Muscle of leg (tissue), 3 donors: ENCODE measurements at regions not wholly inside any gene's neighbourhood (a gene's known extent, or its start where the extent isn't known, plus 50 kb on each side); places are given as distances from the start of the nearest gene placed in this dataset.

Source experiments
- DNase-seq: peaks from one replicate; pipeline ENCODE4 v3.0.0; 2013
- H3K27ac ChIP-seq: one replicate; pipeline ENCODE4 v1.5.1; 2013; ENCODE audit warnings: mild to moderate bottlenecking, low read length, control low read depth
- H3K27me3 ChIP-seq: one replicate; pipeline ENCODE4 v1.6.1; 2013; ENCODE audit warnings: low read length; ENCODE audit not compliant: control insufficient read depth, insufficient read depth
- H3K36me3 ChIP-seq: one replicate; pipeline ENCODE4 v1.6.1; 2013; ENCODE audit warnings: low read length; ENCODE audit not compliant: control insufficient read depth, insufficient read depth
- H3K4me1 ChIP-seq: one replicate; pipeline ENCODE4 v1.6.1; 2013; ENCODE audit warnings: low read length; ENCODE audit not compliant: control insufficient read depth, insufficient read depth
- H3K4me3 ChIP-seq: one replicate; pipeline ENCODE4 v1.5.1; 2013; ENCODE audit warnings: low read length, control low read depth
- H3K9me3 ChIP-seq: replicated peaks from 2 replicates; pipeline ENCODE4 v1.6.1; 2013; ENCODE audit warnings: low read depth, low read length; ENCODE audit not compliant: control insufficient read depth
- WGBS: methylation state at CpG from one replicate; pipeline ENCODE4 v1.1.5; 2013; ENCODE audit warnings: missing lambda C conversion rate; ENCODE audit not compliant: insufficient coverage; 5-methylcytosine and 5-hydroxymethylcytosine counted together

- no CpG with 5 or more reads among the region's 1 CpG for WGBS
- Histone ChIP-seq H3K27me3 (no peaks in the 10 kb centered on the region), H3K9me3 (peaks cover 11% of the 10 kb centered on the region), H3K4me1 (peaks cover 5% of the 10 kb centered on the region), H3K27ac (no peak overlapping the region), H3K36me3 (no peaks in the 10 kb centered on the region), H3K4me3 (no peak overlapping the region)
- no peak for DNase-seq
Measured at GRCh38 chrX:40284852-40285251, 187.1 kb upstream of the BCOR start.

DNA sequence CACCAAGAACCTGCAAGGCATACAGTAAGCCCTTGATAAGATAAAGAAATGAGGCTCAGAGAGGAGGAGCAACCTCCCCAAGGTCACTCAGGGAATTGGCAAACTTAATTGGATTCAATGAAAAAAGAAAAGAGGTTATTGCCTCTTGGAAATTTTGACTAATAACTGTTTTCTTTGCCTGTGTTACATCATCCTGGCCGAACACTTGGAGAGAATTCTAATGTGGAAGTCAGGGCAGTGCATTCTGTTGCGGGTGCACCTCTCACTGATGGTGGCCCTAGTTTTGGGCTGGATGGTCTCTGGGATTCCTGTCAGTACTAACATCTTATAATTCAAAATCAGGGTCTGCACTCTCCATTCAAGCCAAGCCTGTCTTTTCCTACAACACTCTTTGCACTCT, 186.2 kb upstream of the BCOR start:
- H3K4me3 ChIP-seq, result no peak overlapping the region
- peaks cover 5% of the 10 kb centered on the region for H3K4me1 ChIP-seq
- 75% methylated on average over 1 of the region's 2 CpGs for WGBS
- no peaks in the 10 kb centered on the region for H3K36me3 ChIP-seq
- H3K9me3 ChIP-seq, result peaks cover 6% of the 10 kb centered on the region
- peak overlapping the region; percentile 38 for H3K27ac ChIP-seq
- peak; percentile 60 for DNase-seq
- H3K27me3 ChIP-seq, result peaks cover 8% of the 10 kb centered on the region

DNA sequence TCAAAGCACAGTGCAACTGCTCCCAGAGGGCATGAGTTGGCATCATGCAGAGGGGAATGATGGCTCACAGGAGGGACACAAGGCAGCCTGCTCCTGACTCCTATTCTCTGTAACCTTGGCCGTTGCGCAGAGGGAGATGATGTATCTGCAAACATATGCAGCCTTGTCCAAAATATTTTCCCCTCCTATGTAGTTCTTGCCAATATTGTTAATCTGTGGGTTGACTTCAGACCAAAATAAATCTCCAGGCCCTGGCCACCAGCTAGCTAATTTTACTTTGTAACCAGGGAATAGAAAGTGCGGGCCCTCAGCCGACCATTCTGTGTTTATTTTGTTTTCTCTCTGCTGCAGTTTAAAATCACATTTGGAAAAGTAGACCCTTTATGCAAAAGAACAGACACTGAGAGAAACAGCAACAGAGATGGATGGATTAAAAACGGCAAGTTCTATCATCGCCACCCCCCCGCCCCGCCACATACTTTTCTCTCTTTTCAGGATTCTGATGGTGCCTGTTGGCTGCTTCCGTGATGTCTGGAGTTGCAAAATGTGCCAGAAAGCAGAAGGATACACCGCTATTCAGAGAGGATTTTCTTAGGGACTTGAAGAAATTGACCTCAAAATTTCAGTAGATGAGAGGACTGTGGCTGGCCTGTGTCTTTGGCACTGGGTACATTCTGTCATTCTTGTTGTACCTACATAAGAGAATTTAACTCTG, 185.3 kb upstream of the BCOR start:
- 45% methylated on average over 2 of the region's 10 CpGs for WGBS
- peaks cover 5% of the 10 kb centered on the region for H3K4me1 ChIP-seq
- no peak overlapping the region for H3K4me3 ChIP-seq
- peak overlapping the region; percentile 38 for H3K27ac ChIP-seq
- H3K27me3 ChIP-seq, result peaks cover 10% of the 10 kb centered on the region
- H3K9me3 ChIP-seq, result peaks cover 4% of the 10 kb centered on the region
- peak; percentile 79 for DNase-seq
- H3K36me3 ChIP-seq, result no peaks in the 10 kb centered on the region

DNA sequence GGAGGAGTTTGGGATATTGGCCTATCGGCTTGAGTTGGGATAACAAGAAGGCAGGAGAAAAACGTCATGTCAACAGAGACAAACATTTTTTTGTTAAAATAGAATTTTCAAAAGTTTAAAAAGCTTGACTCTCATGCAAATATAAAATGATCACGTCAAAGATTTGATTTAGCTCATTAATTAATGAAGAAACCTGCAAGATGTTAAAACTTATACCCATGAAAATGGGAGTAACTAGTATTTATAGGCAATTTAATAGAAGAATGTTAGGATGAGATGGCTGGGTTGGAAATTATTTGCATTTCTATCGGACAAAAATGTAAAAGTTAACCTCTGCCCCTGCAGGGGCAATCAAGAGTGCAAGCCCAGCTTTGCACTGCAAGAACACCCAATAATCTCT, 184.6 kb upstream of the BCOR start:
- Histone ChIP-seq H3K27me3 (peaks cover 12% of the 10 kb centered on the region), H3K36me3 (no peaks in the 10 kb centered on the region)
- WGBS, result no CpG with 5 or more reads among the region's 4 CpGs

GRCh38 chrX:40281336-40282005, 183.7 kb upstream of the BCOR start:
- WGBS, result 60% methylated on average over 1 of the region's 4 CpGs
- peaks cover 12% of the 10 kb centered on the region for H3K27me3 ChIP-seq

More for the DNA sequence above, 184.6 kb upstream of the BCOR start:
- no peak for DNase-seq
- no peak overlapping the region for H3K4me3 ChIP-seq
- H3K4me1 ChIP-seq, result peaks cover 5% of the 10 kb centered on the region
- no peak overlapping the region for H3K27ac ChIP-seq
- peaks cover 3% of the 10 kb centered on the region for H3K9me3 ChIP-seq

GRCh38 chrX:40279762-40280161, 182.0 kb upstream of the BCOR start:
- no peak overlapping the region for H3K27ac ChIP-seq
- no peak overlapping the region for H3K4me3 ChIP-seq
- no peaks in the 10 kb centered on the region for H3K36me3 ChIP-seq
- H3K27me3 ChIP-seq, result peaks cover 17% of the 10 kb centered on the region
- peaks cover 5% of the 10 kb centered on the region for H3K4me1 ChIP-seq
- 33% methylated on average over 1 of the region's 5 CpGs for WGBS
- no peak for DNase-seq
- peaks cover 4% of the 10 kb centered on the region for H3K9me3 ChIP-seq

More at GRCh38 chrX:40281336-40282005, 183.7 kb upstream of the BCOR start:
- Histone ChIP-seq H3K36me3 (no peaks in the 10 kb centered on the region), H3K4me1 (peaks cover 5% of the 10 kb centered on the region), H3K9me3 (peaks cover 3% of the 10 kb centered on the region), H3K4me3 (no peak overlapping the region), H3K27ac (no peak overlapping the region)
- DNase-seq, result no peak

DNA sequence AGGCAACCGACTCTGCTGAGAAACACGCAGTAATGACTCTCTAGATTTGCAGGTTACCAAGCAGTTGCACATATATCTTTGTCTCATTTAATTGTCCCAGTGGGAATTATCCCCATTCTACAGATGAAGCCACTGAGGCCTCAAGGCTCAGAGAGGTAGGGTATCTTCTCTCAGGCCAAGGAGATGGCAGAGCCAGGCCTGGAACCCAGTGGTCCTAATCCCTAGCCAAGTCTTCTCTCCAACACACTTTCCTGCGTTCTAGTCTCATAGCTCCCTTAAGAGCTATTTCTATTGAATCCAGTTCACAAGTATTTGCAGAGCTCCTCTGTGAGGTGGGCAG, 181.3 kb upstream of the BCOR start:
- Histone ChIP-seq H3K27ac (no peak overlapping the region), H3K27me3 (peaks cover 17% of the 10 kb centered on the region), H3K4me1 (peaks cover 5% of the 10 kb centered on the region), H3K4me3 (no peak overlapping the region), H3K36me3 (no peaks in the 10 kb centered on the region), H3K9me3 (peaks cover 4% of the 10 kb centered on the region)
- DNase-seq, result no peak
- WGBS, result 56% methylated on average over 2 of the region's 3 CpGs

DNA sequence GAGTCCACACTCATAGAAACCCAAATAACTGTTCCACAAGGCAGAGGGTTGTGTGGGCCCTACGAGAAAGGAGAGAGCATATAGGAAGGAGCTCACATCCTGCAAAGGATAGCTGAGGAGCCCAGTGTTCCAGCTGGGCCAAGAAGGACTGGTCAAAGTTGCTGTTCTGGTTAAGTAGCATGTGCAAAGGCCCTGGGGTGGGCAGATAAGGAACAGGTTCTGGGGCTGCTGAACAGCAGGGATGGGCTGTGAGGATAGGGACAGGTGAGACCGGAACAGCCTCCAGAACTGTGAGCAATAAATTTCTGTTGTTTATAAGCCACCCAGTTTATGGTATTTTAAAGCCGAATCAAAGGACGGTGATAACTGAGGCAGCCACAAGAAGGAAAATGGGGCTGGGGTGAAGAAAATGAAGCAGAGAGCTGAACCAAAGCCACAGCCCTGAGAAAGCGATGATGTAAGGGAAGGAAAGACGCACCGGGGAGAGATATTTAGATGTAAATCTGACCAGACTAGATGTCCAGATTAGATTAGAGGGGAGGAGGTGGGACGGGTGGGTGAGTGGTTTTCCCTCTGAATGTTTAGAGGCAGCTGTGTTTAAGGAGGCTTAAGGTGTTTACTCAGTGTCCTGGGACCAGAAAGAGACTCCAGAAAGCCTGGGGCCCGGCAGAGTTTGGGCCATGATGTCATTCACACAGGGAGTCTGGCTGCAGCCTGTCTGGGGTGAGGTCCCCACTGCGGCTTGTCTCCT, 180.8 kb upstream of the BCOR start:
- 64% methylated on average over 9 of the region's 10 CpGs for WGBS
- no peak overlapping the region for H3K27ac ChIP-seq
- peaks cover 5% of the 10 kb centered on the region for H3K4me1 ChIP-seq
- H3K4me3 ChIP-seq, result no peak overlapping the region
- peak; percentile 62 for DNase-seq
- H3K9me3 ChIP-seq, result peaks cover 4% of the 10 kb centered on the region
- no peaks in the 10 kb centered on the region for H3K36me3 ChIP-seq
- peaks cover 17% of the 10 kb centered on the region for H3K27me3 ChIP-seq

- Histone ChIP-seq H3K27ac (no peak overlapping the region), H3K4me1 (peaks cover 4% of the 10 kb centered on the region), H3K27me3 (peaks cover 19% of the 10 kb centered on the region), H3K36me3 (no peaks in the 10 kb centered on the region), H3K4me3 (no peak overlapping the region), H3K9me3 (peaks cover 4% of the 10 kb centered on the region)
- 78% methylated on average over 3 of the region's 3 CpGs for WGBS
- no peak for DNase-seq
Measured at GRCh38 chrX:40277672-40278071, 179.9 kb upstream of the BCOR start.

DNA sequence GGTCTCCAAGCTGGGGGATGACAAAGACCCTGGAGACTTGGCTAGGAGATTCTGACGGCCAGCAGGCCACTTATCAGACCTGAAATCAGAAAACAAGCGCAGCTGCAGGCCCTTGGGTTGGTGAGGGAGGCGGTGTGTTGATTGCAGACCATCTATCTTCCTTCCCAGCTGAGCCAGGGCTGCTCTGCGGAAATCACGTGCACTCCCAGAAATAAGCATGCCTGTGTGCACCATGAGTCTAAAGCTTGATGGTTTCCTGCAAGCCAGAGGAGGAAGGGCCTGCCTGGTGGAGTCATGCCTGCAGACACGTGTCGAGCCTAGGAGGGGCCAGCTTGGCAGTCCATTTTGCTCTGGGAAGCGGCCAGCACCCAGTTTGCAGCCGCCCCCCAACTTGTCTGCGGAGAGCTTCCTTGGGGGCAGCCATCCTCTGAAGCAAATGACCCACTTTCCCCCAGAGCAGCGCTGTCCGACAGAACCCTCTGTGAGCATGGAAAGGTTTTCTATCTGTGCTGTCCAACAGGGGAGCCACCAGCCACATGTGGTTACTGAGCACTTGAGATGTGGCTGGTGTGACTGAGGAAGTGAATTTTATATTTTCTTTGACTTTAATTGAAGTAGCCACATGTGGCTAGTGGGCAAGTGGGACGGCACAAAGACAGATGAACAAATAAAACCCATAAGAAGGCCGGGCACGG, 175.7 kb upstream of the BCOR start:
- Histone ChIP-seq H3K4me3 (no peak overlapping the region), H3K4me1 (no peaks in the 10 kb centered on the region), H3K27ac (no peak overlapping the region), H3K27me3 (peaks cover 14% of the 10 kb centered on the region), H3K36me3 (no peaks in the 10 kb centered on the region), H3K9me3 (peaks cover 8% of the 10 kb centered on the region)
- WGBS, result 45% methylated on average over 12 of the region's 15 CpGs
- peak; percentile 78 for DNase-seq
